K562 (cell line): ENCODE measurements at regions not wholly inside any gene's neighbourhood (a gene's known extent, or its start where the extent isn't known, plus 50 kb on each side); places are given as distances from the start of the nearest gene placed in this dataset.

Experiments used
- BRF1 ChIP-seq: IDR thresholded peaks from 3 replicates; pipeline ENCODE4 v1.6.1; 2011; ENCODE audit warnings: borderline replicate concordance, mild to moderate bottlenecking; ENCODE audit not compliant: insufficient read length; ENCODE audit errors: extremely low read depth
- CTCF ChIP-seq, 3 experiments: IDR thresholded peaks in 2 of 3; conservative IDR thresholded peaks in 1 of 3; 2 replicates each; pipeline ENCODE4 v1.5.1; 2011 to 2012; ENCODE audit warnings: low read length in 3 of 3, mild to moderate bottlenecking in 3 of 3, control low read depth in 2 of 3, improper control_type of control experiment in 1 of 3, inconsistent platforms in 1 of 3, low read depth in 1 of 3, mixed read lengths in 1 of 3, moderate library complexity in 1 of 3; ENCODE audit not compliant: insufficient read depth in 2 of 3
- ELF4 ChIP-seq: fragments of 450-650 bp; formaldehyde crosslinking; IDR thresholded peaks from 2 replicates; pipeline ENCODE4 v1.4.0; 2022; ENCODE audit warnings: missing genetic modification characterization
- EP300 ChIP-seq: IDR thresholded peaks from 2 replicates; pipeline ENCODE4 v1.6.1; 2012; ENCODE audit warnings: low read length, improper control_type of control experiment
- MYC ChIP-seq, 2 experiments: fragments of 250-450 bp in 1 of 2; sonication (Bioruptor Pico) in 1 of 2; IDR thresholded peaks; 2 replicates each; pipeline versions ENCODE4 v1.5.1 to v1.6.1; 2012 to 2021; ENCODE audit warnings: low read depth in 2 of 2, borderline replicate concordance in 1 of 2, improper control_type of control experiment in 1 of 2, low read length in 1 of 2, mild to moderate bottlenecking in 1 of 2, moderate library complexity in 1 of 2
- POLR2A ChIP-seq: fragments of 450-650 bp; conservative IDR thresholded peaks from 2 replicates; pipeline ENCODE4 v1.6.1; 2016
- RAD21 ChIP-seq, 2 experiments: fragments of 250-450 bp in 1 of 2; fragments of 450-650 bp in 1 of 2; sonication (Bioruptor Pico) in 1 of 2; formaldehyde crosslinking in 1 of 2; IDR thresholded peaks in 1 of 2; conservative IDR thresholded peaks in 1 of 2; 2 replicates each; pipeline versions ENCODE4 v1.4.0 to v1.8.0; 2020 to 2022; ENCODE audit warnings: mild to moderate bottlenecking in 2 of 2, moderate library complexity in 1 of 2
- TEAD4 ChIP-seq, 2 experiments: sonication (generic) in 1 of 2; formaldehyde crosslinking in 1 of 2; IDR thresholded peaks; 2 replicates each; pipeline versions ENCODE4 v1.6.1 to v1.8.0; 2012 to 2022; ENCODE audit warnings: borderline replicate concordance in 1 of 2, inconsistent platforms in 1 of 2, low read length in 1 of 2, mild to moderate bottlenecking in 1 of 2, missing genetic modification reagents in 1 of 2
- YY1 ChIP-seq, 3 experiments: IDR thresholded peaks; 2 replicates each; pipeline ENCODE4 v1.6.1; 2011; ENCODE audit warnings: low read length in 2 of 3, mild to moderate bottlenecking in 2 of 3, moderate library complexity in 2 of 3, borderline replicate concordance in 1 of 3, control low read depth in 1 of 3, low read depth in 1 of 3; ENCODE audit not compliant: insufficient read depth in 3 of 3, insufficient replicate concordance in 2 of 3, control insufficient read depth in 1 of 3, insufficient read length in 1 of 3; ENCODE audit errors: extremely low read depth in 1 of 3
- ZBTB43 ChIP-seq: sonication (generic); formaldehyde crosslinking; IDR thresholded peaks from 2 replicates; pipeline ENCODE4 v1.8.0; 2023; ENCODE audit warnings: mild to moderate bottlenecking, missing genetic modification reagents
- ZNF121 ChIP-seq: sonication (generic); formaldehyde crosslinking; conservative IDR thresholded peaks from 2 replicates; pipeline ENCODE4 v1.8.0; 2022; ENCODE audit warnings: missing genetic modification reagents
- TF ChIP-seq, protein P1 (sequence below): fragments of 200-800 bp; sonication (Bioruptor generic); IDR thresholded peaks from 2 replicates; pipeline ENCODE4 v1.6.1; 2017; ENCODE audit warnings: missing genetic modification characterization, missing compliant biosample characterization
- TF ChIP-seq, protein P2 (sequence below): fragments of 150-350 bp; IDR thresholded peaks from 2 replicates; pipeline ENCODE4 v1.6.1; 2014; ENCODE audit warnings: low read depth, mild to moderate bottlenecking, low read length, borderline replicate concordance

DNA sequence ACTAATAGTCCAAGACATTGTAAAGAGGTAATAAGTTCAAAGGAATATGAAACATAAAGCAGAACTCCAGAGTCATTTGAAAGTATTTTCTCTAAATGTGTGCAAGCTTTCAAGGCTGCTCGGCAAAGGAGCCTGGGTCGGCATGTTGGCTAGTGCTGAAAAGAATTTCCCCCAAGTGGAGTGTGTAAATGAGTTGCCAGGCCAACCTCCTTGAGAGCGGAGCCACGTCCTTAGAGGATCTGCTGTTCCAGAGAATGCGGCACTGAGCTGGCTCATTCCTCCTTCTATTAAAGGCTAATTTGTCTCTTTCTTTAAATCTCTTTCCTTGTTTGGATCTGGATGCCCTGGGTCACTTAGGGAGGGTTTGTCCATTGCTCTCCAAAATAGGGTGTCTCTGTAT, 127.5 kb downstream of the RDH14 start:
- no peak for TF ChIP-seq CTCF (IDR thresholded peaks at IDR 0.05 in 2 of 3, conservative IDR thresholded peaks at IDR 0.05 in 1 of 3; ENCODE audit: insufficient read depth in 2 of 3, low read depth in 1 of 3, low read length in 3 of 3)
- no peak for TF ChIP-seq POLR2A
- TF ChIP-seq, protein P1, sequence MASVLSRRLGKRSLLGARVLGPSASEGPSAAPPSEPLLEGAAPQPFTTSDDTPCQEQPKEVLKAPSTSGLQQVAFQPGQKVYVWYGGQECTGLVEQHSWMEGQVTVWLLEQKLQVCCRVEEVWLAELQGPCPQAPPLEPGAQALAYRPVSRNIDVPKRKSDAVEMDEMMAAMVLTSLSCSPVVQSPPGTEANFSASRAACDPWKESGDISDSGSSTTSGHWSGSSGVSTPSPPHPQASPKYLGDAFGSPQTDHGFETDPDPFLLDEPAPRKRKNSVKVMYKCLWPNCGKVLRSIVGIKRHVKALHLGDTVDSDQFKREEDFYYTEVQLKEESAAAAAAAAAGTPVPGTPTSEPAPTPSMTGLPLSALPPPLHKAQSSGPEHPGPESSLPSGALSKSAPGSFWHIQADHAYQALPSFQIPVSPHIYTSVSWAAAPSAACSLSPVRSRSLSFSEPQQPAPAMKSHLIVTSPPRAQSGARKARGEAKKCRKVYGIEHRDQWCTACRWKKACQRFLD (CRISPR knock-in tag): no peak
- TF ChIP-seq ZBTB43: no peak
- no peak for TF ChIP-seq ZNF121 (CRISPR knock-in tag)
- TF ChIP-seq, protein P2, sequence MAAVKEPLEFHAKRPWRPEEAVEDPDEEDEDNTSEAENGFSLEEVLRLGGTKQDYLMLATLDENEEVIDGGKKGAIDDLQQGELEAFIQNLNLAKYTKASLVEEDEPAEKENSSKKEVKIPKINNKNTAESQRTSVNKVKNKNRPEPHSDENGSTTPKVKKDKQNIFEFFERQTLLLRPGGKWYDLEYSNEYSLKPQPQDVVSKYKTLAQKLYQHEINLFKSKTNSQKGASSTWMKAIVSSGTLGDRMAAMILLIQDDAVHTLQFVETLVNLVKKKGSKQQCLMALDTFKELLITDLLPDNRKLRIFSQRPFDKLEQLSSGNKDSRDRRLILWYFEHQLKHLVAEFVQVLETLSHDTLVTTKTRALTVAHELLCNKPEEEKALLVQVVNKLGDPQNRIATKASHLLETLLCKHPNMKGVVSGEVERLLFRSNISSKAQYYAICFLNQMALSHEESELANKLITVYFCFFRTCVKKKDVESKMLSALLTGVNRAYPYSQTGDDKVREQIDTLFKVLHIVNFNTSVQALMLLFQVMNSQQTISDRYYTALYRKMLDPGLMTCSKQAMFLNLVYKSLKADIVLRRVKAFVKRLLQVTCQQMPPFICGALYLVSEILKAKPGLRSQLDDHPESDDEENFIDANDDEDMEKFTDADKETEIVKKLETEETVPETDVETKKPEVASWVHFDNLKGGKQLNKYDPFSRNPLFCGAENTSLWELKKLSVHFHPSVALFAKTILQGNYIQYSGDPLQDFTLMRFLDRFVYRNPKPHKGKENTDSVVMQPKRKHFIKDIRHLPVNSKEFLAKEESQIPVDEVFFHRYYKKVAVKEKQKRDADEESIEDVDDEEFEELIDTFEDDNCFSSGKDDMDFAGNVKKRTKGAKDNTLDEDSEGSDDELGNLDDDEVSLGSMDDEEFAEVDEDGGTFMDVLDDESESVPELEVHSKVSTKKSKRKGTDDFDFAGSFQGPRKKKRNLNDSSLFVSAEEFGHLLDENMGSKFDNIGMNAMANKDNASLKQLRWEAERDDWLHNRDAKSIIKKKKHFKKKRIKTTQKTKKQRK: no peak
- no peak for TF ChIP-seq EP300
- no peak for TF ChIP-seq MYC (IDR thresholded peaks at IDR 0.05; ENCODE audit: low read depth, low read length)
- no peak for TF ChIP-seq MYC (CRISPR knock-in tag; IDR thresholded peaks at IDR 0.05; ENCODE audit: borderline replicate concordance, low read depth)
- no peak for TF ChIP-seq ELF4 (CRISPR knock-in tag)
- no peak for TF ChIP-seq TEAD4 (IDR thresholded peaks at IDR 0.05; ENCODE audit: low read length)
- no peak for TF ChIP-seq TEAD4 (CRISPR knock-in tag; IDR thresholded peaks at IDR 0.05; ENCODE audit: borderline replicate concordance)
- TF ChIP-seq RAD21 (CRISPR knock-in tag; conservative IDR thresholded peaks at IDR 0.05 in 1 of 2, IDR thresholded peaks at IDR 0.05 in 1 of 2): no peak
- TF ChIP-seq YY1 (IDR thresholded peaks at IDR 0.05; ENCODE audit: borderline replicate concordance in 1 of 3, control insufficient read depth in 1 of 3, extremely low read depth in 1 of 3, insufficient read depth in 3 of 3, insufficient read length in 1 of 3, insufficient replicate concordance in 2 of 3, low read depth in 1 of 3, low read length in 2 of 3): no peak
- no peak for TF ChIP-seq BRF1
